Limb (tissue), 2 donors: ENCODE measurements at regions not wholly inside any gene's neighbourhood (a gene's known extent, or its start where the extent isn't known, plus 50 kb on each side); places are given as distances from the start of the nearest gene placed in this dataset.
"Not testable (repeated sequence)": the region's sequence is repeated elsewhere in the genome, so short reads cannot be mapped to it uniquely, and the experiment has no call there.

Experiments
- DNase-seq, 2 donors: peaks; one replicate each; pipeline ENCODE4 v3.0.0-alpha.2; 2016; ENCODE audit errors: extremely low spot score in 2 of 2

DNA sequence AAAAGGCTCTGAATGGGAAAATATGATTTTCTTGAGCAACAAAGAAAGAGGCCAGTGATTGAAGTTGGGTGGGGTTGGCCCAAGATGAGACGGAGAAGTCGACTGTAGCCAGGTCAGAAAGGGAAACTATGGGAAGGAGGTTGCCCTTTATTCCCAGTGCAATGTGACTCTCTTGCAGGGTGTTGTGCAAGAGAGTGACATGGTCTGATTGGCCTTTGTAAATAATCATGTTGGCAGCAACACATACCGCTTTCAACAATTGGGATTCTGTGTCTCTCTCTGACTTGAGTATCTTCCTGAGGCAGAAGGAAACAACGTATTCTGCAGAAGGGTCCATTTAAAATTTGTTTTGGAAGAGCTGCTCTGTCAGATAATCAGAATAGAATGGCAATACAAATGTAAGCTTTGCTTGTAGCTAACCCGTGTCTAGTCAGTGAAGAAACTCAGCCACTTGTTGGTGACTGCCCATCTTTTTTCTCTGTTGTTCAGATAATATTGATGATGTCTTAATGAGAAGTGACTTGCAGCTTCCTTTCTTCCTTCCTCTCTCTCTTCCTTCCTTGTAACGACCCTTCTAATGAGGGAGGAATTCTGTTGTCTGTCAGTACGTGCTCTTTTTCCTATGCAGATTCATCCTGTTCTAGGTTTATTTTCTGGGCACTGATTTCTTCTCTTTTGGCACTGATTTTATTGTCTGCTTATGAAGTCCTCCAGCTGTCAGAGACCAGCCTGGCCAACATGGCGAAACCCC lies 311.0 kb upstream of the FAM98A start:
- DNase-seq, result no peak

DNA sequence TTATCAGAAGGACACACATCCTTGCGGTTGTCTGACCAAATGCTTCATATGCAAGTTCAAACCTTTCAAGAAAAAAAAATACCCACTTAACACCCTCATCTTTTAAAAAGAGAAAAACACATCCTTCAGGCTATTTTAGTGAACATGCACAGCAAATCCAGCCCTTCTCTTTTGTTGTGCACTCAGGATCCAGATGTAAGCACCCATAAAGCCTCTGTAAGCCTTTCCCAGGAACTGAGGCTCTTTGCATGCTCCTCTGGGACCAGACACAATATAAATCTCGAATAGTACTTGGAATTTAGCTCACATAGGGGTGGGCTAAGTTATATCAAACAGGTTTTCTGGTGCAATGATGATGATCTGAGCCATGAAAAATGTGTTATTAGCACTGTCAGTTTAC lies 308.8 kb upstream of the FAM98A start:
- no peak for DNase-seq

DNA sequence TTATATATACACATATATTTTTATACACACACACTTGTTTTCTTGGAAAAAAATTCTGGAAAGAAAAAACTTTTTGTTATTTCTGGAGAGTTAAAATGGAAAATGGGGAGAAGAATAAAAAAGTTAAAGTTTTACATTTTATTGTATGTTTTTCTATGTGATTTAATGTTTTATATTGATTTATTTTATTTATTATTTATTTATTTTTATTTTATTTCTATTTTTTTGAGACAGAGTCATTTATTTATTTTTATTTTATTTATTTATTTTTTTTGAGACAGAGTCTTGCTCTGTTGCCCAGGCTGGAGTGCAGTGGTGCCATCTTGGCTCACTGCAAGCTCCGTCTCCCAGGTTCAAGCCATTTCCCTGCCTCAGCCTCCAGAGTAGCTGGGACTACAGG lies 307.0 kb upstream of the FAM98A start:
- DNase-seq, result not testable (repeated sequence)

DNA sequence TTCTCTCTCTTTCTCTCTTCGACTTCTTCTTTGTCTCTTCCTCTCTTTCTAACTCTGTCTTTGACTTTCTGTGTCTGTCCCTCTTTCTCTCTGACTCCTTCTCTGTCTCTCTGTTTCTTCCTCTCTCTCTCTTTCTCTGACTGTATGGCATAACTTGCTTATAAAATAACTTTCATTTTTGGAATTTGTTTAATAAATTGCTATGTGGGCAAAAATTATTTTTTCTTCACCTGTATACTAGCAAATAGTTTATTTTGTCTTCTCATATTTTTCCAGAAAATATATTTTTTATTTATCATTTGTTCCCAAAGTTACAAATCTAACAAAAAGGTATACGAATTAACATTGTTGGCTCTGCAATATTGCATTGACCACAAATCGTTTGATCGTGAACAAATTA lies 305.7 kb upstream of the FAM98A start:
- no peak for DNase-seq

DNA sequence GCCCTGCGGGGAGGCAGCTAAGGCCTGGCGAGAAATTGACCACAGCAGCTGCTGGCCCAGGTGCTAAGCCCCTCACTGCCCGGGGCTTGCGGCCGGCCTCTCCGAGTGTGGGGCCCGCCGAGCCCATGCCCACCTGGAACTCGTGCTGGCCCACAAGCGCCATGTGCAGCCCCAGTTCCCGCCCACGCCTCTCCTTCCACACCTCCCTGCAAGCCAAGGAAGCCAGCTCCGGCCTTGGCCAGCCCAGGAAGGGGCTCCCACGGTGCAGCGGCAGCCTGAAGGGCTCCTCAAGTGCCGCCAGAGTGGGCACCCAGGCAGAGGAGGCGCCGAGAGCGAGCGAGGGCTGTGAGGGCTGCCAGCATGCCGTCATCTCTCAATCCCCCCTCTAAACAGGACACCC lies 304.6 kb upstream of the FAM98A start:
- no peak for DNase-seq

DNA sequence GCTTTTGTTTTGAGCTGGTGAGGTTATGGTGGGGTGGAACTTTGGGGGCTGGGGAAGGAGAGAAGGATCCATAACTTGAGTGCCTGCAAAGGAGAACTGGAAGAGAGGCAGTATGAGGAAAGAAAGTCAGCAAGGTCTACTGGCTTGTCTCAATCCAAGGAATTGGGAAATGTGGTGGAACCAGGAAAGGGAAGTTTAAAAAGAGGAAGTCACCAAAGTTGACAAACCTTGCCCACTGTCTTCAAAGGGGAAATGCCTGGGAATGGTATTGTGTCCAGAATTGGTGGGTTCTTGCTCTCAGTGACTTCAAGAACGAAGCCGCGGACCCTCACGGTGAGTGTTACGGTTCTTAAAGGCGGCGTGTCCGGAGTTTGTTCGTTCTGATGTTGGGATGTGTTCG lies 304.1 kb upstream of the FAM98A start:
- no peak for DNase-seq

DNA sequence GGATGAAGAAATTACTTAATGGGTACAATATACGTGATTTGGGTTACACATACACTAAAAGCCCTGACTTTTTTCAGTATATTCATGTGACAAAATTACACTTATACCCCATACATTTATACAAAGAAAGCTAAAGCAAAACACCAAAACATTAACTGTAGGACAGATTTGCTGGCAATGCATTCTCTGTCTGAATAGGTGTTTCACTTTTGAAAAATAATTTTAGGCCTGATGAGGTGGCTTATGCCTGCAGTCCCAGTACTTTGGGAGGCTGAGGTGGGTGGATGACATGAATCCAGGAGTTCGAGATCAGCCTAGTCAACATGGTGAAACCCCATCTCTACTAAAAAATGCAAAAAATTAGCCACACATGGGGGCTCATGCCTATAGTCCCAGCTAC lies 301.5 kb upstream of the FAM98A start:
- no peak for DNase-seq

DNA sequence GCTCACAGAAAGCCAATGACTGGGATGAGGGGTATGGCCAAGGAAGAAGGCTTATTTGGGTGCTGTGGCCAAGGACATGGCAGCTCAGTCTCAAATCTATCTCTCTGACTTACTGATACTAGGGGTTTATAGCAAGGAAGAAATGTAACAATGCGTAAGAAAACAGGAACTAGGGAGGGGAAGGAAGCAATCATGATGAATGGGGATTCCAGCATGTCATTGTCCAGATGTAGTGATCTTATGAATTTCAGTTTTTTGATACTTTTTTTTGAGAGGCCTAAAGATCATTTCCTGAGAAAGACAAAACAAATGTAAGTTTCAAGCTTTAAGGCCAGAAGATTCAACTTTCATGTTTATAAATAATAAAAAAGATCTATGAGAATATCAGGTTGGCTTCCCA lies 298.6 kb upstream of the FAM98A start:
- DNase-seq, result no peak

DNA sequence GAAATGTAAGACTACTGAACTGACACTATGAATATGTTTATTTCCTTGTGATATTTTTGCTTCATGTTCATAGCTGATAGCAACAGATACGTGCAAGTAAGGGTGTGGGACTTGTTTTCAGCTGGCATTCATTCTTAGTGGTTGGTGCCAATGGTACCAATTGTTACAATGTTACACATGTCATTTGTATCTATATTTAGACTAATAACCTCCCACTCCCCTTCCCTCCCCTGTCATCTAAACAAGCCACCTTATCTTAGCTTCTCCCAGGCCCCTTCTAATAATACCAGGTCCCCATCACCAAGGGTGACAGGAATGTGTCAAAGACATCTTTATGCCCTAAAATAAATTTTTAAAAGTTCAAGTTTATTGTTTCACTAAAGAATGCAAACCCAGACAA lies 294.7 kb upstream of the FAM98A start:
- no peak for DNase-seq

DNA sequence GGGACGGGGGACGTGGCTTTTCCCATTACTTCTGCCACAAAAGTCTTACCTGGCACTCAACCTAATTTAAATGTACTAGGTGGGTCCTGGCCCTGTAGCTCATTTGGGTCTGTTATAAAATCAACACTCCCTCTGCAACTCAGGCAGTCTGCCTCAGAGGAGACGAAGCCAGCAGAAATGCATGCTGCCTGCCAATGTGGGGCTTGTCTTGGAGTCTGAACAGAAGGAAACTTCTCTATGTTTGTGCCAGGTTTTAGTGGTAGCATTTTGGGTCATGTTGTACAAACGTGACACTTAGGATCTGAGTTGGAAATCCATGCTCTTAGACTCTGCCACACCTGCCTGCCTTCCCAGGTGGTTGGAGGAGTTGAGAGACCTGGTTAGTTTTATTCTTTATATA lies 292.5 kb upstream of the FAM98A start:
- DNase-seq, result peak in 1 of 2 donors; percentile 6

DNA sequence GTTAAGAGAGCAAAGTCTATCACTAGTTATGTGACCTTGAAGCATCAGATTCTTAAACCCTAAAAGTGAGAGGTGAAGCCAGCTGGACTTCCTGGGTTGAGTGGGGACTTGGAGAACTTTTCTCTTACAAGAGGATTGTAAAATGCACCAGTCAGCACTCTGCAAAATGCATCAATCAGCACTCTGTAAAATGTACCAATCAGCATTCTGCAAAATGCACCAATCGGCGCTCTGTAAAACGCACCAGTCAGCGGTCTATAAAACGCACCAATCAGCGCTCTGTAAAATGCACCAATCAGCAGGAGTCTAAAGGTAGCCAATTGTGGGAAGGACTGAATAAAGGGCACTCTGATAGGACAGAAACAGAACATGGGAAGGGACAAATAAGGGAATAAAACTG lies 291.6 kb upstream of the FAM98A start:
- no peak for DNase-seq

DNA sequence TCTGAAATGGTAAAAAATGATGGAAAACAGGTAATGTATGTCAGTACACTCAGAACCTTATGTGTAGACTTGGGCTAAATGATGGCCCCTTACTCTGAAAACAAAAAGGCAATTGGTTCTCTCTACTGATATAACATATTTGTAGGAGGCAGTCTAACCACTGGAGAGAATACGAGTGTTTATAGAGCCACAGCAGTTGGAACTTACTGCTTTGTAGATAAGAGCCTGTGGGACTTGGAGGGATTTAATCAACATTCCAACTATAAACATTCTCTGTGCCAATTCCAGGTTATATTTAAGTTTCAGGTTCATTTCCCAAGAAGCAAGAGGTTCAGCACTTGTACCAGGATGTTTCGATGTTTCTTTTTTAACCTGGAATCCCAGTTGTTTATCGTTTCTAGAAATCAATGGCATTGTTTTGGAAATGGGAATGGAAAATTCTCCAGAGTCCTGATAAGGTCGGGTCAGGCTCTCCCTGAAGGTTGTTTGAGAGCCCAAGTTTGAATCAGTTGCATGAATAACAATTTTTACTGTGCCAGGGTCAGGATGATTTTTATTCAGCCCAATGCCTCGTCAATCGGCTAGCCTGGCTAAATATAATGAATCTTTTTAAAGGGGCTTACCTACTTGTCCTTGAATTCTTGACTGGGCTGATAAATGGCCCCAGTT lies 278.4 kb upstream of the FAM98A start:
- no peak for DNase-seq

DNA sequence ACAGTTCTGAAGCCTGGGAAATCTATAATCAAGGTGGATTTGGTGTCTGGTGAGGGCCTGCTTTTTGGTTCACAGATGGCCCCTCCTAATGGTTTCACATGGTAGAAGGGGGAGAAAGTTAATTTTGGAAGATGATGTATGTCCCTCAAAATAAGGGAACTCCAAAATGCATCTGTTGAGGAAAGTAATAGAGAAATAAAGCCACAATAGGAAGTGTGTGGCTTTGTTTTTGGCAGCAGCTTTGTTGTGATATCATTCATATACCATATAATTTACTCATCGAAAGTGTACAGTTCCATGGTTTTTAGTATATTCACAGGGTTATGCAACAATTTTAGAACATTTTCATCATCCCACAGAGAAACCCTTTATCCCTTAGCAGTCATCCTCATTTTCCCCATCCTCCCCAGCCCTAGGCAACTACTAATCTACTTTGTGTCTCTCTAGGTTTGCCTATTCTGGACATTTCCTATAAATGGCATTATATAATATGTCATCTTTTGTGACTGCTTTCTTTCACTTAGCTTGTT lies 274.0 kb upstream of the FAM98A start:
- DNase-seq, result no peak

DNA sequence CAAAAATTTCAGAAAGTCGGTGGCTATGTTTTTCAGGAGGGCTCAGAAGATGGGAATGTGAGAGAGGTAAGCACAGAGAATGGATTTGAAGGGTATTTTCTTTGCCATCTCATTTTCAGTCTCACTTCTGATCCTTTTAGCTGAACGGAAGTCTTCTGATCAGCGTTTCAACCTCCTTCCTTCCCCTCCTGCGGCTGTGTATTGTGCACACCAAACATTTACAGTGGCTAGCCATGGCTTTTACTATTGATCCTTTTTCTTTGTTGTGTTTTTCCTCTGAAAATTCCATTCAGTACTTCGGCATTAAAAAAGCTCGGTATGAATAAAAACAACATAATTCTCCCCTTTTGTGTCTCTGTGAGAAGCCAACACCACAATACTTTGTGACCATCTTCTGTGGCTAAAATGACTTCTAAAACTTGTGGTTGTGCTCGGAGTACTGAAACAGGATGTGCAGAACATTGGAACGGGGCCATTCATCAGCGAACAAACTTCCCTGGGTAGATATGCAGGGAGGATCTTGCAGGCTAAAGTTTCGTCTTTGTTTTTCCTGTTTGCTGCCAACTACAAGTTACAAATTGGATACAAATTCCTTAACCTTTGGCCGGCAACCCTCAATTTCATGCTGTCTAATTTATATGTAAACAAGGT lies 260.8 kb upstream of the FAM98A start:
- no peak for DNase-seq

DNA sequence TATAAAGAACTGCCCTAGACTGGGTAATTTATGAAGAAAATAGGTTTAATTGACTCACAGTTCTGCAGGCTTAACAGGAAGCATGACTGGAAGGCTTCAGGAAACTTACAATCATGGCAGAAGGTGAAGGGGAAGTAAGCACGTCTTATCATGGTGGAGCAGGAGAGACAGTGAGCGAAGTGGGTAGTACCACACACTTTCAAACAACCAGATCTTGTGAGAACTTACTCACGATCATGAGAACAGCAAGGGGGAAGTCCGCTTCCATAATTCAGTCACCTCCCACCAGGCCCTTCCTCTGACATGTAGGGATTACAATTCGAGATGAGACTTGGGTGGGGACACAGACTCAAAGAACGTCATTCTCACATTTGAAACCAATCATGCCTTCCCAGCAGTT lies 260.1 kb upstream of the FAM98A start:
- no peak for DNase-seq

DNA sequence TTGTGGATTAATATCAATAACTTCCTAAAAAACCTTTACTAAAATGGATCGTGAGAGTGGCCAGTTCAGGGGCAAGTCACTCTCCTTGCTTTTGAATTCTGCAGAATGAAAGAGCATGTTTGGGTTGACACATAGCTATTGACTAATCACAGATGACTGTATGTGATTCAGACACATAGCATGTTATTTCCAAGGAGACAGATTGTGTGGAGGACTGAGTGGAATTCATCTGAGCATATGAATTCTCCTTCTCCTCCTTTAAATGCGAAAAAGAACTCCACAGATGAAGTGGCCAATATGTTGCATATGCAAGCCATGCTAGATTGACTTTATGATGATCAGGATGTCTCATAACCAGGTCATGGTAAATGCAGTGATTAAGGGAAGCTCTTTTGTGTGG lies 249.4 kb upstream of the FAM98A start:
- no peak for DNase-seq

DNA sequence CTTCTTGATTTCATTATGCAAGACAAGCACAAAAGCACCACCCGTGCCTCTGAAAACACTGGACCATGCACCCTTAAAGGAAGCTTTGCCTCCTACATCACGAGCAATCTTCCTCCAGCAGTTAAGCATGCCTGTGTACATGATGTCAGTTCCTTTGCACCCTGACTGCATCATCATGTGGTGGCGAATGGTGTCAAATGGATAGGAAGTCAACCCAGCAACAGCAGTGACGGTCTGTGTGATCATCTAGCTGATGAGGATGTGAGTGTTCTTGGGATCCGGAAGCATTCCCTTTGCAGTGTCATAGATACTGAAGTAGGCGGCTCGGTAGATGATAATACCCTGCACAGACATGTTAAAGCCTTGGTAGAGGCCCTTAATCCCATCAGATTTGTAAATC lies 240.7 kb upstream of the FAM98A start:
- no peak for DNase-seq

DNA sequence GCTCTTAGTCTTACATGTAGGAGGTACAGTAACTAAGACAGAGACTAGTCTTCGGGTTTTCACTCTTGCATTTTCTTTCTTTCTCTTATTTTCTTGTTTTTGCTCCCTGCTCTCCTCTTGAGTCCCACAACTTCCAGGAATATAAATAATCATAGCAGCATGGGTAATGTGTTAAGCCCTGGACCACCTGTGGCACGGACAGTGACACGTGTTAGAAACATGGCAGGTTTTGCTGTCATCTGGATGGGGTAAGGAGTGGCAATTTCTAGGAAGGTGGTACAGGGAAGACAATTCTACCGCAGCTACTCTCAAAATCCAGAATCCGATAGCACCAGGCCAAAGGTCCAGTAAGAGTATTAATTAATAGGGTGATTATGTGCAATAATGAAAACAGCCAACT lies 237.5 kb upstream of the FAM98A start:
- DNase-seq, result no peak

DNA sequence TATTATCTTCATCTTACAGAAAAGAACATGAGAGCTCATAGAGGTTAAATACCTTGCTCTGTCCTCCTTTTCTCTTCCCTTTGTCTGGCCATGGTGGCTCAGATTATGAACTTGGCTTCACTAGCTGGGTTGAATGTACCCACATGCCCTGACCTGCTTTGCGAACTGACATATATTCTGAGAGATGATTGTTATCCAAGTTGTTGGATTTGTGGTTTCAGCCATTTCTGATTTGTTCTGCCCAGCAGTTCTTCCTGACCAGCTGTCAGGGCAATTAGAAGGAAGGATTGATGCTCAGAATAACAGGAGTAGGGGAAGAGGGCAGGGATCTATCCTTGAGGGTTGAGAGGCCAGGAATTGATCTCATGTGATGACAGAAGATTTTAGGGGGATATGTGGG lies 236.8 kb upstream of the FAM98A start:
- DNase-seq, result no peak

DNA sequence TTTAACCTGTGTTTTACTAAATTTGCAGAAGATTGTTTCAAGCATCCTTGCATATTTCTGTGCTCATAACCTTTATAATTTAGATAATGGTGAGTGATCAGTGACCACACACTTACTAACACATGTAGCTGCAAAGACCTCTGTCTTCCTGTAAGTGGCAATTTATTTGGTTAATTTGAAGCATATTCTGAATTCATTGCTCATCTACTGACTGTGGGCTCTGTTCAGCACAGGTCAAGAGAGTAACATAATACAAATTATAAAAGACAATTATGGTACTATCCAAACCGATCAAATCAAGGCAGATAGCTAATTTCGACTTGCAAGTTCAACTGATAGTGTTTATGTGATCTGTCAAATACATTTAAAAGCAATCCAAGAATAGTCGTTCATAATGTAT lies 223.9 kb upstream of the FAM98A start:
- no peak for DNase-seq

DNA sequence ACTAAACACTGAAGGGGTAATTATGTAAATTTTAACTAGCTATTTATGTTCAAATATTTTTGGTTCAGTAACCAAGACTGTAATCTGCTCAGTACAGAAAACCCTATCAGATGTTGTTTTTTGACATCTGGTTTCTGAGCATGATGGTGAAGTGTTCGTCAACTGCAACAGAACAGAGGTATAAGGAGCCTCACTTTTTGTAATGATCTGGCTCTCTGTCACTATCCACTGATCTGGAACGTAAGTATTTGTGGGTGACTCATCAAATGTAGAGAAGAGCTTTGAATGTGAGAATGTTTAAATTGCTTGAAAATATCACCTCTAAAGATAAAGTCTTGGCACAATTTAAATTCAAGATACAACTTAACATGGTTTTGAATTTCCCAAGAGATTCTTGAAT lies 213.6 kb upstream of the FAM98A start:
- DNase-seq, result no peak

DNA sequence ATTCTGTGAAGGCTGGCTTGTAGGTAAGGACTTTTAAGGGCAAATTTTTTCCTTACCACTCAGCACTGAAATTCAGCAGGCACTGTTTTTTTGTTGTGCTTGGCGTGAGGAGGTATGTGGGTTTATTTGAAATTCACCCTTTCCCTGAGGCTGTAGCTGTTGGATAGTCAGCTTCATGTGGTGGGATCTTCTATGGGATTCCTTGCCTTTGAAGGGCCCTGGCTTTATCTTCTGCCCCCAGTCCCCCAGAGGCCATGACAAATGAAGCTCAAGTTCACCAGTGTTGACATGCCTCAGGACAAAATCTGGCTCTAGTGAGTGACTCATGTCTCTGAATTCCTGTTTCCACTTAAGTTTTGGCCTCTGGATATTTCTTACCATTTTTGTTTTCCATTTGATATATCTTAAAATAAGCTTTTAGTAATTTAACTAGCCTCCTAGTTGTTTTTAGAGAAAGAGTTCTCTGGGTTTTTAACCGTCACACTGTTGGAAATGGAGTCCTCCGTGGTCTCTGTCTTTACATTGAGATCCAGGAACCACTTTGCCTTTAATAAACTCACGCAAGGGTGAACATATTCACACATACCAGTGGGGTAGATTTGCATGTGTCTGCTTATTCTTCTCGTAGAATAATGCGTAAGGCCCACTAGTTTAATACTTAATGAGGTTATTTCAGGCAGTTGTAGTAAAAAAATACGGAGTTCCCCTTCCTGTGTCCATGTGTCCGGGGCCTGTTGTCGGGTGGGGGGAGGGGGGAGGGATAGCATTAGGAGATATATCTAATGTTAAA lies 211.1 kb upstream of the FAM98A start:
- DNase-seq, result no peak
